ENCODE measurements at regions not wholly inside any gene's neighbourhood (a gene's known extent, or its start where the extent isn't known, plus 50 kb on each side); places are given as distances from the start of the nearest gene placed in this dataset.

GRCh38 chr3:159693226-159693625 is 295.4 kb upstream of the IL12A start:
- TF ChIP-seq GATA1 (IDR thresholded peaks at IDR 0.05; ENCODE audit: low read depth, low read length) = no peak
- no peak for TF ChIP-seq POLR2A (IDR thresholded peaks at IDR 0.05; ENCODE audit: low read length)
- no peak for DNase-seq

- TF ChIP-seq GATA1 (IDR thresholded peaks at IDR 0.05; ENCODE audit: low read depth, low read length) (no peak), POLR2A (IDR thresholded peaks at IDR 0.05; ENCODE audit: low read length) (no peak)
- no peak for DNase-seq
These were observed 276.9 kb upstream of the IL12A start for GRCh38 chr3:159711560-159712333.

- no peak for DNase-seq
- TF ChIP-seq POLR2A (IDR thresholded peaks at IDR 0.05; ENCODE audit: low read length) (no peak), GATA1 (IDR thresholded peaks at IDR 0.05; ENCODE audit: low read depth, low read length) (no peak)
These were observed 267.3 kb upstream of the IL12A start for GRCh38 chr3:159721324-159721723.

- no peak for DNase-seq
- TF ChIP-seq POLR2A (IDR thresholded peaks at IDR 0.05; ENCODE audit: low read length) (no peak), GATA1 (IDR thresholded peaks at IDR 0.05; ENCODE audit: low read depth, low read length) (no peak)
These were observed 265.3 kb upstream of the IL12A start for GRCh38 chr3:159723295-159723694.

GRCh38 chr3:159724627-159725026 is 264.0 kb upstream of the IL12A start:
- DNase-seq = no peak
- no peak for TF ChIP-seq POLR2A (IDR thresholded peaks at IDR 0.05; ENCODE audit: low read length)
- no peak for TF ChIP-seq GATA1 (IDR thresholded peaks at IDR 0.05; ENCODE audit: low read depth, low read length)

- DNase-seq = no peak
- TF ChIP-seq POLR2A (IDR thresholded peaks at IDR 0.05; ENCODE audit: low read length) (no peak), GATA1 (IDR thresholded peaks at IDR 0.05; ENCODE audit: low read depth, low read length) (no peak)
These were observed 262.2 kb upstream of the IL12A start for GRCh38 chr3:159726231-159726964.

GRCh38 chr3:159727506-159727905 is 261.1 kb upstream of the IL12A start:
- no peak for DNase-seq

GRCh38 chr3:159731254-159731653 is 257.4 kb upstream of the IL12A start:
- TF ChIP-seq GATA1 (IDR thresholded peaks at IDR 0.05; ENCODE audit: low read depth, low read length) (no peak), POLR2A (IDR thresholded peaks at IDR 0.05; ENCODE audit: low read length) (no peak)
- no peak for DNase-seq

More at GRCh38 chr3:159727506-159727905, 261.1 kb upstream of the IL12A start:
- TF ChIP-seq POLR2A (IDR thresholded peaks at IDR 0.05; ENCODE audit: low read length) (no peak), GATA1 (IDR thresholded peaks at IDR 0.05; ENCODE audit: low read depth, low read length) (no peak)

- no peak for DNase-seq
These were observed 256.2 kb upstream of the IL12A start for GRCh38 chr3:159732172-159733111.

GRCh38 chr3:159733194-159733860 is 255.3 kb upstream of the IL12A start:
- TF ChIP-seq GATA1 (IDR thresholded peaks at IDR 0.05; ENCODE audit: low read depth, low read length) (no peak), POLR2A (IDR thresholded peaks at IDR 0.05; ENCODE audit: low read length) (no peak)

More at GRCh38 chr3:159732172-159733111, 256.2 kb upstream of the IL12A start:
- TF ChIP-seq POLR2A (IDR thresholded peaks at IDR 0.05; ENCODE audit: low read length) (no peak), GATA1 (IDR thresholded peaks at IDR 0.05; ENCODE audit: low read depth, low read length) (no peak)

GRCh38 chr3:159734681-159735080 is 254.0 kb upstream of the IL12A start:
- TF ChIP-seq GATA1 (IDR thresholded peaks at IDR 0.05; ENCODE audit: low read depth, low read length) = no peak
- TF ChIP-seq POLR2A (IDR thresholded peaks at IDR 0.05; ENCODE audit: low read length) = no peak
- DNase-seq = no peak

More at GRCh38 chr3:159733194-159733860, 255.3 kb upstream of the IL12A start:
- no peak for DNase-seq

GRCh38 chr3:159739166-159739565 is 249.5 kb upstream of the IL12A start:
- DNase-seq = no peak

GRCh38 chr3:159739969-159740368 is 248.7 kb upstream of the IL12A start:
- no peak for TF ChIP-seq GATA1 (IDR thresholded peaks at IDR 0.05; ENCODE audit: low read depth, low read length)
- no peak for TF ChIP-seq POLR2A (IDR thresholded peaks at IDR 0.05; ENCODE audit: low read length)
- no peak for DNase-seq

More at GRCh38 chr3:159739166-159739565, 249.5 kb upstream of the IL12A start:
- TF ChIP-seq POLR2A (IDR thresholded peaks at IDR 0.05; ENCODE audit: low read length) = no peak
- TF ChIP-seq GATA1 (IDR thresholded peaks at IDR 0.05; ENCODE audit: low read depth, low read length) = no peak

Data from erythroblast (primary cell).